IMR-90 (cell line): ENCODE measurements at regions not wholly inside any gene's neighbourhood (a gene's known extent, or its start where the extent isn't known, plus 50 kb on each side); places are given as distances from the start of the nearest gene placed in this dataset.

Experiments used
- CTCF ChIP-seq: conservative IDR thresholded peaks from 2 replicates; pipeline ENCODE4 v1.5.1; 2012; ENCODE audit warnings: mild to moderate bottlenecking, low read depth, low read length, improper control_type of control experiment
- ELK1 ChIP-seq: fragments of 150-350 bp; IDR thresholded peaks from 2 replicates; pipeline ENCODE4 v1.6.1; 2016; ENCODE audit warnings: low read depth, mild to moderate bottlenecking, low read length, moderate library complexity, borderline replicate concordance

GRCh38 chr3:101976473-101976872 lies 127.2 kb downstream of the NFKBIZ start:
- no peak for TF ChIP-seq ELK1
- TF ChIP-seq CTCF: no peak
